ENCODE measurements at regions not wholly inside any gene's neighbourhood (a gene's known extent, or its start where the extent isn't known, plus 50 kb on each side); places are given as distances from the start of the nearest gene placed in this dataset.

DNA sequence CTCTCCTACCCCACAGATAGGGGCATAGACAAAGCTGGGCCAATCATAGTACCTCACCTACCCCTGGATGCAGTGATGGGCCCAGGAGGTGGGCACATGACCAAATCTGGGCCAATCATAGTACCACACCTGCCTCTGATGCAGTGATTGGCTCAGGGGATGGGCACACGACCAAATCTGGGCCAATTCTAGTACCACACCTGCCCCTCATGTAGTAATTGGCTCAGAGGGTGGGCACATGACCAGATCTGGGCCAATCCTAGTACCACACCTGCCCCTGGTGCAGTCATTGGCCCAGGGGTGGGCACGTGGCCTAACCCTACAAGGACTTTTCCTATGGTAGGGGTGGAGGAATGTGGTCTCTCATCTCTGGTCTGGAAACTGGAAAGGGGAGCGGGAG, 56.9 kb upstream of the MEF2A start:
- no peak for DNase-seq (ENCODE audit: low read depth in 3 of 3)

- no peak for DNase-seq (ENCODE audit: low read depth in 3 of 3)
These were observed 55.9 kb upstream of the MEF2A start for GRCh38 chr15:99509686-99510461.

GRCh38 chr15:99511531-99511865, 54.3 kb upstream of the MEF2A start:
- DNase-seq (ENCODE audit: low read depth in 3 of 3): no peak

- no peak for DNase-seq (ENCODE audit: low read depth in 3 of 3)
These were observed 53.7 kb upstream of the MEF2A start for GRCh38 chr15:99511866-99512661.

GRCh38 chr15:99514306-99514705, 51.5 kb upstream of the MEF2A start:
- no peak for DNase-seq (ENCODE audit: low read depth in 3 of 3)

Data from stimulated activated CD4-positive, alpha-beta T cell treated with anti-CD3 and anti-CD28 coated beads, TNF-alpha, amount 100 ng/mL, for 24 hours (primary cell).